Left cardiac atrium (tissue), 4 donors: ENCODE measurements at regions not wholly inside any gene's neighbourhood (a gene's known extent, or its start where the extent isn't known, plus 50 kb on each side); places are given as distances from the start of the nearest gene placed in this dataset.

Source experiments
- ATAC-seq, 2 donors: fragments of 200-7000 bp; cut with Tn5 transposase; one replicate each; pipeline ENCODE4 v1.9.1; 2020; ENCODE audit warnings: mild to moderate bottlenecking in 2 of 2, moderate library complexity in 2 of 2
- DNase-seq: peaks from one replicate; pipeline ENCODE4 v3.0.0-alpha.2; 2020
- intact Hi-C, 2 donors: fragments of 100-400 bp; cut with DNase I; formaldehyde crosslinking; loops; one replicate each; pipeline versions ENCODE4 v1.14.1 to v1.15.1; 2022 to 2023
- donor health status: DM: no; HTN: yes; CAD: no.
- donor health status: DM: no; HTN: yes; CAD: no; lungs with severe emphysema.
- donor health status: DM: yes; HTN: yes; CAD: no.
- donor health status: Dilated cardiomyopathy.

GRCh38 chr10:89153971-89154370, 53.1 kb downstream of the CH25H start:
- intact Hi-C loops: no loop called here
- no peak for ATAC-seq

DNA sequence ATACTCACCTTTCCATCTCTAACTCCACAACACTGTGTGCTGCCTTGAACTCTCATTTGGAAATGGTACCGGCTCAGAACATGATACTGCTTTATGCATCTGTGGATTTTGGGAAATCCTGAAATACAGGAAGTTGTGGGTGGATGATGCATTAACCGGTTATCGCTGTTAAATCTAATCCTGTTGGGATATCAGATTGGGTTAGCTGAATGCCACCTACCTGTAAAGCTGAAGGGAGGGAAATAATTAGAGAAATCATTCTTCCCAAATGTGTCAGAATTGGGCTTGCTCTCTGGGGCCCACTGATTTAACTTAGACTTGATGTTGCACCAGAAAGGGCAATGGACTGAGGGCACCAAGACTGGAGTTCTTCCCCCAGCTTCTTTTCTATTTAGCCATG, 54.0 kb downstream of the CH25H start:
- ATAC-seq: no peak
- intact Hi-C loops: no loop called here
- DNase-seq: no peak

More at GRCh38 chr10:89153971-89154370, 53.1 kb downstream of the CH25H start:
- DNase-seq: no peak

DNA sequence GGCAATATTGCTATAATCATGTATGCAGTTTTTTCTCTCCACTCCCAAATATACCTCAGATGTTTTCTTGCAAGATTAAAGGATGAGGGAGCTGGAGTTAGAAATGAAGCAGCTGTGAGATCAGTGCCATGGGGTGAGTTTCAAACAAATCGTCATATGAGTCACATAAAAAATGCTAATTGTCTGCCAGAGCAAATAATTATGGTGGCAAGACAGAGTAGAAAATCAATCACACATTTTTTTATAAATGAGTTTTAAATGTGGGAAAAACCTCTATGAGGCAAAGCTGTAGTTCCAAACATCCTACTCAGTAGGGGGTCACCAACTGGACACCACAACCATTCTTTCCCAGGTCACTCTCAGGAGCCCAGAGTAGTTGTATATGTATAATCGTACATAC, 55.3 kb downstream of the CH25H start:
- ATAC-seq (no peak), DNase-seq (no peak)
- intact Hi-C loops: no loop called here

- ATAC-seq (no peak), DNase-seq (no peak)
- intact Hi-C loops: no loop called here
These were observed 59.1 kb downstream of the CH25H start for GRCh38 chr10:89148061-89148460.

DNA sequence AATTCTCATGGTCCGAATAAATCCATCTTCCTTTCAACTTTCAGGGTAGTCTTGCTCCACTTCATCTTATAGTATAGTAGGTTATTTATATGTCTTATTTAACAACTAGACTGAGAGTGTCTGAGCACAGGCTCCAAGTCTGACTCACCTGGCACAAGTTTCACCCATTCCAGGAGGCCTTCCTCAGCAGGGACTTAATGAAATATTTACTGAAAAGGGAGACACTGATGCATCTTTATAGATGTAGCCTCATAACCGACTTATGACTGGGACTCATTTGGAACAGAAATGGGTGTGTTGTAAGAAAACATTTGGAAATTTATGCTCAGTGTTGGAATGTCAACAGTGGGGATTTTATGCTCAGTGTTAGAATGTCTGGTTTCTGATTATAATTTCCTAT, 59.9 kb downstream of the CH25H start:
- ATAC-seq (no peak), DNase-seq (no peak)
- intact Hi-C loops: no loop called here

GRCh38 chr10:89144836-89145235, 62.3 kb downstream of the CH25H start:
- DNase-seq (no peak), ATAC-seq (no peak)
- intact Hi-C loops: no loop called here

GRCh38 chr10:89142590-89142989, 64.5 kb downstream of the CH25H start:
- no peak for ATAC-seq
- DNase-seq: no peak
- intact Hi-C loops: no loop called here

DNA sequence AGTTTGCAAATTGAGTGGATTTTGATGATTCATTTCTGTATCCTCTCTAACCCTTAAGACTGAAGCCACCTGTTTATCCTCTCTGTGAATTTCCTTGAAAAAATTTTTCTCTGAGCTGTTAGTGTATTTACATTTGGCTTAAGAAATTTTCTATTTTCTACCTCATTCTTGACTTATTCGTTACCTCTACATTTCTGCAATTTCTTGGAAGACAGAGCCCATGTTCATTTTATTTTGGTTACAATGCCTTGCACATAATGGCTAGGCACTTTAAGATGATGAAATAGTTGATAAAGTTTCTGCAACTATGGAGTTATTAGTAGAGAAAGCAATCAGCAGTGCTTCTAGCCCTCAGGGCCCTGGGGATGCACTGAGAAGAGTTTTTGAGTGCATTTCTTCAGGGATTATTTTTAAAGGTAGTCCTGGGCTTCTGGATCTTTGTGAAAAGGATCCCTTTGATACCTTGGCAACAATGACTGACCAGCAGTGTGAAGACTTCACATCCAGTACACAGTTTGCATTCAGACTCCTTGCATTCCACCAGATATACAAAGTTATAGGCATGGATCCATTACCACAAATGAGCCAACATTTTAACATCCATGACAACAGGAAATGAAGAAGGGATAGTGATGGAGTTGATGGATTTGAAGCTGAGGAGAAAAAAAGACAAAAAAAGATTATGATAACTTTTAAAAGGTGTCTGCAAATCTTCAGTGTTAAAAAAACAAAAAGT, 68.2 kb downstream of the CH25H start:
- no peak for ATAC-seq
- intact Hi-C loops: no loop called here
- DNase-seq: no peak

DNA sequence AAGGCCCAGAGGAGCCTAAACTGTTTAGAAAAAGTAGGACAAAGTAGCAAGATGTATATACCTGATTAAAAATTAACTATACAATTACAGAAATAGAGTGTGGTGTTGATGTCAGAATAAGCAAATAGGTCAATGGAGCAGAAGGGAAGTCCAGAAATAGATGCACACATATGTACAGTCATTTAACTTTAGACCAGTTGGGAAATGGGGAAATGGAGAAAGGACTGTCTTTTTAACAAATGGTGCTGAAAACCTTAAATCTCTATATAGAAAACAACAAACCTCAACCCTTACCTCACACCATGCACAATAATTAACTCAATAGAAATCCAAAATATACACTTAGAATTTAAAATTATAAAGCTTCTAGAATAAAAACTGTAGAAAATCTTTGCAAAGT, 72.2 kb downstream of the CH25H start:
- DNase-seq (no peak), ATAC-seq (no peak)
- intact Hi-C loops: no loop called here

GRCh38 chr10:89129911-89130310, 77.2 kb downstream of the CH25H start:
- peak; percentile 34 to 62 for ATAC-seq
- peak; percentile 28 for DNase-seq
- intact Hi-C loops: no loop called here

DNA sequence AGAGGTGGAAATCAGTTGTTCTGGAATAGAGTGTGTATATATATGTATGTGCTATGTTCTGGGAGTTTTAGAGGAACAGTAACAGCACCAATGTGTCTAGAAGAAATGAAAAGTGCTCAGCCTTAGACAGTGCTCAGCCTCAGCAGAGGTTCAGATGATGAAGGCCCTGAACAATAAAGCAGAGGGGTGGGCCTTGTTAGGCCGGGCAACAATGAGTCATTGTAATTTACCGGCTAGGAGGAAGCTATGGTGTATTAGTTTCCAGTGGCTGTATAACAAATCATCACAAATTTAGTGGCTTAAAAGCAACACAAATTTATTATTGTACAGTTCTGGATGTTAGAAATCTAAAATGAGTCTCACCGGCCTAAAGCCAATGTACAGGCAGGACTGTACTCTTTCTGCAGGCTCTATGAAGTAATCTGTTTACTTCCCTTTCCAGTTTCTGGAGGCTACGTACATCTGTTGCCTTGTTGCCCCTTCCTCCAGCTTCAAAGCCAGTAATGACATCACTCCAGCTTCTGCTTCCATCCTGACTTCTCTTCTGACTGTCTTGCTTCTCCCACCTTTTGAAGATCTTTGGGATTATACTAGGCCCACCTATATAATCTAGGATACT, 84.6 kb downstream of the CH25H start:
- intact Hi-C loops: no loop called here
- DNase-seq: no peak
- peak; percentile 46 to 85 for ATAC-seq

DNA sequence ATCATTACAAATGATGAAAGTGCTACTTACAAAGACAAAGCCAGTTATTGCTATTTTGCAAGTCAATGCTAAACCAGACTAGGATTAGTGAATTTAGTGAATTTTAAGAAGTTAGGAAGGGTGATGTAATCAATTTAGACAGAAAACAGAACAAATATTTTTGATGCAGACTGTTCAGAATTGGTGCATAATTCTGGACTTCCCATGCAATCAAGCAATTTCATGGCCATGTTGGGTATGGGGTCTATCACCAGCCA, 85.4 kb downstream of the CH25H start:
- ATAC-seq: no peak
- intact Hi-C loops: no loop called here
- no peak for DNase-seq

DNA sequence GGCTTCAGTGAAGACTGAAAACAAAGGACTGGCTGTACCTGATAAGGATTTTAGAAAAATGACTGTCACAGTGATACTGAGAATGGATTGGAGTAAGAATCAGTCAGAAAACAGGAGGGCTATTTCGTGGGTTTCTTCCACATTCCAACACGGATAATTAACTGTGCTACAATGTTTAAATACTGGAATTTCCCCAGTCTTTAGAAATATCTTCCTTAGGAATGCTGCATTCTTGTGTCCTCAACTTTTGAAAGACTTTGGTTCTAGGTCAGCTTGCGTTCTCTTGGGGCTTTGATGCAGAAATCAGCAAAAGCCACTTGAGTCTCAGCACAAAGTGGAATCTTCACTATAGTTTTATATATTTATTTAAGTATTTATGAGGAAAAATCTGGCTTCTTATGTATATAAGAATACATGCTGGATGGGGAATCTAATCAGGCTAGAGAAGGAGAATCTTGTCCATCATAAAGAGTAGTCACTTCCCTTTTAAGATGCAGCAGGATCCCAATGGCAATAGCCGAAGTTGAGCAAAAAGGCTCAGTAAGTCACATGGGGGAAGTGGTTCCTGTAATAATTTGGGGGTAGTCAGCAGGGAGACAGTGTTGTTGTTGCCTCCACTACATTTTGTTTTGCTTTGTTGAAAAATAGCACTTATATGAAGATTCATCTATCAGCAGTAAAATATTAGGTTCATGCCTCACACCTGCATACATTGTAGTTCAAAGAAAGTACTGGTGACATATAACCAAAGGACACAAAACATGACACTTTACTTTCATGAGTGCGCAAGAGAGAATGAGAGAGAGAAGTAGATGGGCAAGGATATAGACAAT, 86.0 kb downstream of the CH25H start:
- ATAC-seq (no peak), DNase-seq (no peak)
- intact Hi-C loops: no loop called here

DNA sequence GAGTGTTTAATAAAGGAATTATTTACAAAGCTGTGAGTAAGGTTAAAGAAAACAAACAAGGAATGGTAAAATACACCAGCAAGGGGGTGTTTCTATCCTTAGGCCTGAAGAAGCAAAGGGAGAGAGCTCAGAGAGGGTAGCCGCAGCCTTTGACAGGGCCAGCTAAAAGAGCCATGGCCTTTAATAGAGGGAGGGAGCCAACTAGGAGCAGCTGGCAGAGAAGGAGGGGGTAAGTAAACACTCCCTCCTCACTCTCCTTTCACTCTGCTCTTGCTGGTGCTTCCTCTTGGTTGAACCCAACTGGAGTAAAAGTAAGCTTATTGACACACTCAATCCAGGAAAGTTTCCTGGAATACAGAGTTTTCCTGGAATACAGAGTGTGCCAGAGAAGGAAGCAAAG, 87.5 kb downstream of the CH25H start:
- ATAC-seq (peak in 1 of 2 donors; percentile 44), DNase-seq (no peak)
- intact Hi-C loops: no loop called here

DNA sequence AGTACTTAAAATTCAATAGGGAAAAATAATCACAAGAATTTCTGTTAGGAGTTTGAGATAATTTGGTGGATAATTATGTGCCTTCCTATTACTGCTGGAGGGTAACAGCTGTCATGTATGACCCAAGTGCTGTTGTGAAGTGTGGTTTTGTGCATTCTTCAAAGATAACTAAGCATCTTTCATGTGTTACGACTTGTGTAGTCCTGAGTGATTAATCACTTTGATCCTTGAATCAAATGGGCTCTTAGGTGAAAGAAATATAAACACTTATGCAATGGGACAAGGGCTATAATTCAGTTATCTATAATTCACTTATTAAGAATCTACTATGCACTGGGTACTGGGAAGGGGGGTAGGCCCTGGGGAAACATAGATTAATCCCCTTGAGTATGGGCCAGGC, 89.0 kb downstream of the CH25H start:
- DNase-seq (no peak), ATAC-seq (no peak)
- intact Hi-C loops: no loop called here

GRCh38 chr10:89115876-89116627, 91.1 kb downstream of the CH25H start:
- peak; percentile 23 to 66 for ATAC-seq

GRCh38 chr10:89114846-89115625, 92.1 kb downstream of the CH25H start:
- DNase-seq: no peak
- intact Hi-C loops: no loop called here
- ATAC-seq: no peak

More at GRCh38 chr10:89115876-89116627, 91.1 kb downstream of the CH25H start:
- intact Hi-C loops: no loop called here
- DNase-seq: no peak

DNA sequence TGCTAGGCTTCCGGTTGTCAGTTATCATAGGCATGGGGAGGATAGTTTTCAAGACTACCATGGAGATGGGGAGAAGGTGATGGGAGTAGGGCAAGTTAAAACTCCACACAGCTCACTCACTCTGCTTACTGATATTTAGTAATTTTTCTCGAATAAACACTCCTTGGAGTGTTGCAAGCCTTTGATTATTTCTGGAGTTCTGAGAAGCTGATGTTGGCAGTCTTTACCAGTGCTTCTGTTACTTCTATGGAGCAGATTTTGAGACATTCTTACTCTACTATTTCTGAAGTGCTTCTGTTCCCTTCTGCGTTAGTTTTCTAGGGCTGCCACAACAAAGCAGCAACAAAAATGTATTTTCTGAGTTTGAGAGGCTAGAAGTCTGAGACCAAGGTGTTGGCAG, 104.4 kb downstream of the CH25H start:
- intact Hi-C loops: no loop called here
- ATAC-seq (no peak), DNase-seq (no peak)

DNA sequence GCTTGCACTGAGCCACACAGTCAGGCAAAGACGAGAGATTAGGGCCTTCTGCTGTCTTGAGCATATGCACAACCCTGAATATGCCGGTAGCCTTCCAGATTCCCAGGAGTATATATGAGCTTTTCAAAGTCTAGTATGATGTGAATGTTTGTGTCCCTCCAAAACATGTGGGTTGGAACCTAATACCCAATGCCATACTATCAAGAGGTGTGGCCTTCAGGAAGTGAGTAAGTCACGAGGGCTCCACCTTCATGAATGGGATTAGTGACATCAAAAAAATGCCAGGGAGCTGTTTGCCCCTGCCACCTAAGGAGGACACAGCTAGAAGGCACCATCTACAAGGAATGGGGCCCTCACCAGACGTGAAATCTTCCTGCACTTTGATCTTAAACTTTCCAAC, 105.2 kb downstream of the CH25H start:
- ATAC-seq (no peak), DNase-seq (no peak)
- intact Hi-C loops: no loop called here
